PC-3 (cell line): ENCODE measurements at regions not wholly inside any gene's neighbourhood (a gene's known extent, or its start where the extent isn't known, plus 50 kb on each side); places are given as distances from the start of the nearest gene placed in this dataset.
A peak's percentile ranks its signal among the peaks of the same experiment; 100 is the strongest.

Experiments
- ATAC-seq: fragments of 200-7000 bp; cut with Tn5 transposase; 2 replicates; pipeline ENCODE4 v1.9.1; 2020; ENCODE audit warnings: mild to moderate bottlenecking, moderate library complexity
- BruUV-seq: library from RNA; stranded (reverse); fragments of 400-500 nt; replicated peaks from 2 replicates; lab custom pipeline; 2021; lab: Mats Ljungman, UMichigan
- CTCF ChIA-PET: fragments of 300-600 bp; sonication (Branson Sonifier 250); formaldehyde crosslinking; loops from one replicate; lab custom pipeline; 2022; ENCODE audit warnings: antibody characterized with exemption; lab: Charles Lee
- POLR2A ChIA-PET: fragments of 300-600 bp; sonication (Branson Sonifier 250); formaldehyde crosslinking; loops from one replicate; lab custom pipeline; 2022; ENCODE audit warnings: antibody characterized with exemption; ENCODE audit not compliant: unreplicated experiment; lab: Charles Lee
- DNase-seq: peaks from one replicate; pipeline ENCODE4 v3.0.0-alpha.2; 2015
- H2AFZ ChIP-seq: fragments of 300-600 bp; sonication (generic); 2 replicates; pipeline ENCODE4 v1.6.0; 2016; ENCODE audit warnings: antibody characterized with exemption, low read length
- H3F3A ChIP-seq: fragments of 300-600 bp; sonication (generic); one replicate; pipeline ENCODE4 v1.6.0; 2017; ENCODE audit warnings: antibody characterized with exemption, low read length, control low read depth, mild to moderate bottlenecking; ENCODE audit not compliant: unreplicated experiment
- H3K27ac ChIP-seq: fragments of 300-600 bp; sonication (generic); 2 replicates; pipeline ENCODE4 v1.5.1; 2016; ENCODE audit warnings: mild to moderate bottlenecking, low read length
- H3K27me3 ChIP-seq: fragments of 300-600 bp; sonication (generic); 2 replicates; pipeline ENCODE4 v1.6.1; 2016; ENCODE audit warnings: low read length, mixed read lengths
- H3K36me3 ChIP-seq: fragments of 300-600 bp; sonication (generic); 2 replicates; pipeline ENCODE4 v1.6.1; 2016; ENCODE audit warnings: low read depth, mixed run types, low read length, mixed read lengths
- H3K4me1 ChIP-seq: fragments of 300-600 bp; sonication (generic); 2 replicates; pipeline ENCODE4 v1.5.1; 2016; ENCODE audit warnings: low read length; ENCODE audit not compliant: insufficient read depth
- H3K4me2 ChIP-seq: fragments of 300-600 bp; sonication (generic); 2 replicates; pipeline ENCODE4 v1.6.0; 2016; ENCODE audit warnings: low read length
- H3K4me3 ChIP-seq: fragments of 300-600 bp; sonication (generic); 2 replicates; pipeline ENCODE4 v1.5.1; 2016; ENCODE audit warnings: mild to moderate bottlenecking, low read length, mixed read lengths
- H3K79me2 ChIP-seq: fragments of 300-600 bp; sonication (generic); 2 replicates; pipeline ENCODE4 v1.6.1; 2017; ENCODE audit warnings: low read length, mixed read lengths
- H3K9ac ChIP-seq: fragments of 300-600 bp; sonication (generic); 2 replicates; pipeline ENCODE4 v1.6.0; 2016; ENCODE audit warnings: mild to moderate bottlenecking, low read length
- H3K9me2 ChIP-seq: fragments of 300-600 bp; sonication (generic); replicated peaks from 2 replicates; pipeline ENCODE4 v1.6.1; 2016; ENCODE audit warnings: mixed run types, low read length, mixed read lengths
- H3K9me3 ChIP-seq: fragments of 300-600 bp; sonication (generic); 2 replicates; pipeline ENCODE4 v1.6.1; 2016; ENCODE audit warnings: low read length, mixed read lengths
- H4K20me1 ChIP-seq: fragments of 300-600 bp; sonication (generic); 2 replicates; pipeline ENCODE4 v1.6.1; 2016; ENCODE audit warnings: low read length, mixed read lengths
- CTCF ChIP-seq: fragments of 300-600 bp; sonication (generic); conservative IDR thresholded peaks from 2 replicates; pipeline ENCODE4 v1.5.1; 2017; ENCODE audit warnings: antibody characterized with exemption, low read depth, mild to moderate bottlenecking, low read length
- EZH2 ChIP-seq: fragments of 300-600 bp; sonication (generic); IDR thresholded peaks from one replicate; pipeline ENCODE4 v1.6.1; 2017; ENCODE audit warnings: antibody characterized with exemption, mild to moderate bottlenecking, low read length; ENCODE audit not compliant: unreplicated experiment
- EZH2phosphoT487 ChIP-seq: fragments of 300-600 bp; sonication (generic); IDR thresholded peaks from 2 replicates; pipeline ENCODE4 v1.6.1; 2018; ENCODE audit warnings: mild to moderate bottlenecking, antibody characterized with exemption, low read length, borderline replicate concordance
- intact Hi-C: fragments of 100-400 bp; cut with micrococcal nuclease; formaldehyde crosslinking; loops from 2 replicates; pipeline ENCODE4 v1.9.0; 2023

- Histone ChIP-seq H3K9ac (no peak overlapping the region), H3K4me1 (no peaks in the 10 kb centered on the region), H4K20me1 (no peaks in the 10 kb centered on the region), H3K4me3 (no peak overlapping the region), H3K9me2 (no peaks in the 10 kb centered on the region), H3K36me3 (peaks cover 2% of the 10 kb centered on the region; the same call in 1 of the 2 replicates), H3K9me3 (peaks cover 15% of the 10 kb centered on the region; the same call in 1 of the 2 replicates), H3F3A (no peaks in the 10 kb centered on the region), H3K27ac (no peak overlapping the region), H3K4me2 (no peak overlapping the region), H2AFZ (no peak overlapping the region), H3K27me3 (no peaks in the 10 kb centered on the region), H3K79me2 (no peaks in the 10 kb centered on the region)
- TF ChIP-seq EZH2phosphoT487 (no peak), EZH2 (no peak), CTCF (no peak)
- ChIA-PET CTCF (no interaction called here), POLR2A (no interaction called here)
- ATAC-seq, result no peak
- intact Hi-C loops, result no loop called here
- no TSS peak for BruUV-seq
- DNase-seq, result peak; percentile 21
Measured at GRCh38 chr3:163878396-163878795, 1199.9 kb downstream of the SI start.

- Histone ChIP-seq H3K9me2 (no peaks in the 10 kb centered on the region), H3K36me3 (peaks cover 2% of the 10 kb centered on the region; the same call in 1 of the 2 replicates), H3K27ac (no peak overlapping the region), H2AFZ (no peak overlapping the region), H4K20me1 (no peaks in the 10 kb centered on the region), H3K9ac (no peak overlapping the region), H3K9me3 (peaks cover 15% of the 10 kb centered on the region; the same call in 1 of the 2 replicates), H3K4me3 (no peak overlapping the region), H3K27me3 (no peaks in the 10 kb centered on the region), H3K4me2 (no peak overlapping the region), H3K4me1 (no peaks in the 10 kb centered on the region), H3F3A (no peaks in the 10 kb centered on the region), H3K79me2 (no peaks in the 10 kb centered on the region)
- no peak for TF ChIP-seq EZH2
- no peak for TF ChIP-seq CTCF
- TF ChIP-seq EZH2phosphoT487, result no peak
- no peak for ATAC-seq
- POLR2A ChIA-PET, result no interaction called here
- intact Hi-C loops, result no loop called here
- CTCF ChIA-PET, result no interaction called here
- DNase-seq, result no peak
- BruUV-seq, result no TSS peak
Measured at GRCh38 chr3:163877805-163878204, 1200.5 kb downstream of the SI start.

GRCh38 chr3:163863146-163863545, 1215.2 kb downstream of the SI start:
- H3F3A ChIP-seq, result no peaks in the 10 kb centered on the region
- no peaks in the 10 kb centered on the region for H3K9me3 ChIP-seq
- H2AFZ ChIP-seq, result no peak overlapping the region
- no peaks in the 10 kb centered on the region for H3K36me3 ChIP-seq
- no peak overlapping the region for H3K27ac ChIP-seq
- DNase-seq, result peak; percentile 3
- CTCF ChIA-PET, result no interaction called here
- H4K20me1 ChIP-seq, result no peaks in the 10 kb centered on the region
- intact Hi-C loops, result no loop called here
- ATAC-seq, result no peak
- no peak overlapping the region for H3K4me3 ChIP-seq
- POLR2A ChIA-PET, result no interaction called here
- no peaks in the 10 kb centered on the region for H3K4me1 ChIP-seq
- H3K27me3 ChIP-seq, result no peaks in the 10 kb centered on the region
- no peak overlapping the region for H3K4me2 ChIP-seq
- no peaks in the 10 kb centered on the region for H3K79me2 ChIP-seq
- H3K9ac ChIP-seq, result no peak overlapping the region
- TF ChIP-seq CTCF (no peak), EZH2 (no peak), EZH2phosphoT487 (no peak)
- H3K9me2 ChIP-seq, result no peaks in the 10 kb centered on the region
- BruUV-seq, result no TSS peak
